ENCODE measurements at regions not wholly inside any gene's neighbourhood (a gene's known extent, or its start where the extent isn't known, plus 50 kb on each side); places are given as distances from the start of the nearest gene placed in this dataset.

DNA sequence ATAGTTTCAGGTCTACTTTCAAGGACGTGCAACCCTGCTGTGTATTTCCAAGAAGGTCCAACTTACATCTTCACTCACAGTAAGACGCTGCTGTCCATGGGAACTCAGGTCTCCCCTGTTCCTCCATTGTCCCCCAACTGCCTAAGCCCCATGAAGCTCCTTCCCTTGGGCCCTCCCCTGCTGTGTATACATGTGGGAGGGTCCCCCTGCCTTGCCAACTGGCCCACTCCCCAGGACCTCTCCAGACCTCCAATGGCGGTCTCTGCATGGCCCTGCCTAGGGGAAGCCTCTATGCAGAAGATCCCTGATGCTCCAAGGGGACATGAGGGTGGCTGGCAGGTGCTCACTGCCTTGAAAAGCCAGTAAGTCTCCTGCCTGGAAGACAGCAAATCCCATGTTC lies 186.7 kb upstream of the CST7 start:
- TF ChIP-seq EP300 (IDR thresholded peaks at IDR 0.05) (no peak), POLR2A (IDR thresholded peaks at IDR 0.05) (no peak), POLR2AphosphoS5 (IDR thresholded peaks at IDR 0.05) (no peak)
- TF ChIP-seq, protein P1, sequence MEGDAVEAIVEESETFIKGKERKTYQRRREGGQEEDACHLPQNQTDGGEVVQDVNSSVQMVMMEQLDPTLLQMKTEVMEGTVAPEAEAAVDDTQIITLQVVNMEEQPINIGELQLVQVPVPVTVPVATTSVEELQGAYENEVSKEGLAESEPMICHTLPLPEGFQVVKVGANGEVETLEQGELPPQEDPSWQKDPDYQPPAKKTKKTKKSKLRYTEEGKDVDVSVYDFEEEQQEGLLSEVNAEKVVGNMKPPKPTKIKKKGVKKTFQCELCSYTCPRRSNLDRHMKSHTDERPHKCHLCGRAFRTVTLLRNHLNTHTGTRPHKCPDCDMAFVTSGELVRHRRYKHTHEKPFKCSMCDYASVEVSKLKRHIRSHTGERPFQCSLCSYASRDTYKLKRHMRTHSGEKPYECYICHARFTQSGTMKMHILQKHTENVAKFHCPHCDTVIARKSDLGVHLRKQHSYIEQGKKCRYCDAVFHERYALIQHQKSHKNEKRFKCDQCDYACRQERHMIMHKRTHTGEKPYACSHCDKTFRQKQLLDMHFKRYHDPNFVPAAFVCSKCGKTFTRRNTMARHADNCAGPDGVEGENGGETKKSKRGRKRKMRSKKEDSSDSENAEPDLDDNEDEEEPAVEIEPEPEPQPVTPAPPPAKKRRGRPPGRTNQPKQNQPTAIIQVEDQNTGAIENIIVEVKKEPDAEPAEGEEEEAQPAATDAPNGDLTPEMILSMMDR (IDR thresholded peaks at IDR 0.05): no peak

All from gastroesophageal sphincter (tissue), 3 donors.